Natural killer cell (primary cell): ENCODE measurements at regions not wholly inside any gene's neighbourhood (a gene's known extent, or its start where the extent isn't known, plus 50 kb on each side); places are given as distances from the start of the nearest gene placed in this dataset.

ENCODE experiments used
- ATAC-seq, 3 donors: fragments of 150-1000 bp in 2 of 3; fragments of 200-7000 bp in 1 of 3; cut with Tn5 transposase; 1 replicate in 1 of 3; 2 replicates in 2 of 3; pipeline ENCODE4 v1.10.0; 2021; ENCODE audit warnings: mild to moderate bottlenecking in 2 of 3, moderate library complexity in 2 of 3
- DNase-seq, 2 donors: peaks; one replicate each; pipeline versions ENCODE4 v3.0.0 to v3.0.0-alpha.2; 2013 to 2021; ENCODE audit warnings: mixed read lengths in 1 of 2
- H3K27ac ChIP-seq: one replicate; pipeline ENCODE4 v1.5.1; 2013; ENCODE audit warnings: mild to moderate bottlenecking, low read length
- H3K27me3 ChIP-seq: one replicate; pipeline ENCODE4 v1.6.1; 2013; ENCODE audit warnings: low read length; ENCODE audit not compliant: control insufficient read depth, insufficient read depth
- H3K36me3 ChIP-seq: one replicate; pipeline ENCODE4 v1.6.1; 2013; ENCODE audit warnings: low read length; ENCODE audit not compliant: control insufficient read depth, insufficient read depth
- H3K4me1 ChIP-seq: one replicate; pipeline ENCODE4 v1.6.1; 2013; ENCODE audit warnings: low read length; ENCODE audit not compliant: control insufficient read depth, insufficient read depth
- H3K4me3 ChIP-seq: one replicate; pipeline ENCODE4 v1.5.1; 2013; ENCODE audit warnings: low read length
- H3K9me3 ChIP-seq: one replicate; pipeline ENCODE4 v1.6.1; 2013; ENCODE audit warnings: low read length; ENCODE audit not compliant: control insufficient read depth, insufficient read depth
- H3K27ac Mint-ChIP-seq, 2 donors: one replicate each; pipeline ENCODE4 v1.8.0; 2022; ENCODE audit warnings: mild to moderate bottlenecking in 2 of 2, mixed read lengths in 2 of 2, moderate library complexity in 1 of 2
- H3K27me3 Mint-ChIP-seq, 2 donors: one replicate each; pipeline ENCODE4 v1.8.0; 2022; ENCODE audit warnings: low read depth in 2 of 2, mixed read lengths in 2 of 2
- H3K36me3 Mint-ChIP-seq: one replicate; pipeline ENCODE4 v1.8.0; 2022; ENCODE audit warnings: mixed read lengths
- H3K4me1 Mint-ChIP-seq, 2 donors: one replicate each; pipeline ENCODE4 v1.8.0; 2022; ENCODE audit warnings: mixed read lengths in 2 of 2
- H3K4me3 Mint-ChIP-seq: one replicate; pipeline ENCODE4 v1.8.0; 2022; ENCODE audit warnings: mild to moderate bottlenecking, moderate library complexity, mixed read lengths
- H3K9me3 Mint-ChIP-seq, 2 donors: one replicate each; pipeline ENCODE4 v1.8.0; 2022; ENCODE audit warnings: mixed read lengths in 2 of 2
- WGBS: methylation state at CpG from one replicate; pipeline ENCODE4 v1.1.7; 2013; ENCODE audit warnings: missing lambda C conversion rate; ENCODE audit not compliant: insufficient coverage; 5-methylcytosine and 5-hydroxymethylcytosine counted together
- intact Hi-C: fragments of 100-400 bp; cut with micrococcal nuclease; formaldehyde crosslinking; loops from one replicate; pipeline ENCODE4 v1.14.2; 2022
- TF ChIP-seq, protein P1 (sequence below): fragments of 200-600 bp; IDR thresholded peaks from one replicate; pipeline ENCODE4 v1.8.0; 2022; ENCODE audit warnings: antibody characterized with exemption

DNA sequence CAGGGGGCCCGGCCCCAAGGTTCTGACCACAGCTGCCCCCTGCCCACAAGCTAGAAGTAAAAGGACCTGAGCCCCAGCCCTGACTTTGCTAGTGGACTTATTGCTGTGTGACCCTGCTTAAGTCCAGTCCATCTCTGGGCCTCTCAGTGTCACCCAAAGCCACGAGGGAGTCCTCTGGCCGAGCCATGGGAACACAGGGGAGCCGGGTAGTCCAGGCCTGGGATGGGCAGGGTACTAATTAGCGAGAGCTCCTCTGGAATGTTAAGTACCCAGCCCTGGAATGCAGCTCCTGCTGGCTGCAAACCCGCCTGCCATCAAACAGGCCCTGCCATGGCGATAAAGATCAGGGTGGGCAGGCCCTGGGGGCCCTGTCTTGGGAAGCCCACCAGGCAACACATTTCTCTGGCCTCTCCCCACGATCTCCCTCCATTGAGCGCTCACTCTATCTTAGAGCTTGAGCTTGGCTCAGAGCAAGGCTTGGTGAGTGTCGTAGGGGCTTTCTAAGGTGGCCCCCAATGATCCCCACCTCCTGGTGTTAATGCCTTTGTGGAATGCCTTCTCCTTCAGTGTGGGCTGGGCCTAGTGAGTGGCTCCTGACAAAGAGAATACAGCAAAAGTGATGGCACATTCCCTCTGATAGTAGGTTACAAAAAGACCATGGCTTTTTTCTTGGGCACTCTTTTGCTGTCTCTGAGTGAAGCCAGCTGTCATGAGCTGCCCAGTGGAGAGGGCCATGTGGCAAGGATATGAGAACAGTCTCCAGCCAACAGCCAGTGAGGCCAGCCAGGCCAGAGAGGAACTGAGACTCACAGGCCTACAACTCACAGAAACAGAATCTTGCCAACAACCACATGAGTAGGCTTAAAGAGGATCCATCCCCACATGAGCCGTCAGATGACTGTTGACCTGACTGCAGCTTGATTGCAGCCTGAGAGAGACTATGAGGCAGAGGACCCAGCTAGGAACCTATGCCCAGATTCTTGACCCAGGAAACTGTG is 133.1 kb downstream of the SMAD6 start:
- ATAC-seq: no peak
- TF ChIP-seq, protein P1, sequence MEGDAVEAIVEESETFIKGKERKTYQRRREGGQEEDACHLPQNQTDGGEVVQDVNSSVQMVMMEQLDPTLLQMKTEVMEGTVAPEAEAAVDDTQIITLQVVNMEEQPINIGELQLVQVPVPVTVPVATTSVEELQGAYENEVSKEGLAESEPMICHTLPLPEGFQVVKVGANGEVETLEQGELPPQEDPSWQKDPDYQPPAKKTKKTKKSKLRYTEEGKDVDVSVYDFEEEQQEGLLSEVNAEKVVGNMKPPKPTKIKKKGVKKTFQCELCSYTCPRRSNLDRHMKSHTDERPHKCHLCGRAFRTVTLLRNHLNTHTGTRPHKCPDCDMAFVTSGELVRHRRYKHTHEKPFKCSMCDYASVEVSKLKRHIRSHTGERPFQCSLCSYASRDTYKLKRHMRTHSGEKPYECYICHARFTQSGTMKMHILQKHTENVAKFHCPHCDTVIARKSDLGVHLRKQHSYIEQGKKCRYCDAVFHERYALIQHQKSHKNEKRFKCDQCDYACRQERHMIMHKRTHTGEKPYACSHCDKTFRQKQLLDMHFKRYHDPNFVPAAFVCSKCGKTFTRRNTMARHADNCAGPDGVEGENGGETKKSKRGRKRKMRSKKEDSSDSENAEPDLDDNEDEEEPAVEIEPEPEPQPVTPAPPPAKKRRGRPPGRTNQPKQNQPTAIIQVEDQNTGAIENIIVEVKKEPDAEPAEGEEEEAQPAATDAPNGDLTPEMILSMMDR: no peak
- Mint-ChIP-seq H3K4me1 (no peaks in the 10 kb centered on the region), H3K9me3 (no peaks in the 10 kb centered on the region), H3K27ac (no peak overlapping the region), H3K36me3 (no peaks in the 10 kb centered on the region), H3K27me3 (peaks cover 0 to 10% of the 10 kb centered on the region in 2 donors), H3K4me3 (no peak overlapping the region)
- Histone ChIP-seq H3K4me3 (no peak overlapping the region), H3K27me3 (no peaks in the 10 kb centered on the region), H3K27ac (no peak overlapping the region), H3K36me3 (no peaks in the 10 kb centered on the region), H3K4me1 (peaks cover 10% of the 10 kb centered on the region), H3K9me3 (no peaks in the 10 kb centered on the region)
- 86% methylated on average over 11 of the region's 11 CpGs for WGBS
- DNase-seq: no peak
- intact Hi-C loops: no loop called here

DNA sequence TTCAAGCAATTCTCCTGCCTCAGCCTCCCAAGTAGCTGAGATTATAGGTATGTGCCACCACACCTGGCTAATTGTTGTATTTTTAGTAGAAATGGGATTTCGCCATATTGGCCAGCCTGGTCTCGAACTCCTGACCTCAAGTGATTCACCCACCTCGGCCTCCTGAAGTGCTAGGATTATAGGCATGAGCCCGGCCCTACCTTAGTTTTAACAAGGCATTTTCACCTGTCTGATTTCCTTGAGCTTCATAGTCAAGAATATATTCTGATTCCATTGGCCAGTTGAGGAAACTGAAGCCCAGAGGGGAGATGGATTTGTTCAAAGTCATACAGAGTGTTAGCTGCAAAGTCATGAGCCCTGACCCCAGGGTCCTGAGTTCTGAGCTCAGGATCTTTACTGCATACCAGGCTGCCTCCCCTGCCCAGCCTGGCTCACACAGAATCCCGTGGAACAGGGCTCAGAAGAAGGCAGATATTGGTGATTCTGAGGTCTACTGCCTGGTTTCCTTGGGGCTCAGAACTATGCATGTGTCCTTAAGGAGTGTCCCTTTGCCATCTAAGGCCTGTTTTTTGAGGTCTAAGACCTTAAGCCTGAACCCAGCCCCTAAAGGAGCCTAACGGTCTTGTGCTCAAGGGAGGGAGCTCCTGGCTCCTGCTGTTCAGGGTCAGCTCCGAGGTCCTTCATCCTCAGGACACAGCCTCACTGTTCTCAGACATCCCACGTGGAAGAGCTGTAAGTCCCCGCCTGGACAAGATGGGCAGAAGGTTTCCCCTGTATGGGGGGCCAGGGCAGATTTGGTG is 134.4 kb downstream of the SMAD6 start:
- Histone ChIP-seq H3K4me3 (no peak overlapping the region), H3K27ac (no peak overlapping the region), H3K36me3 (no peaks in the 10 kb centered on the region), H3K4me1 (peaks cover 10% of the 10 kb centered on the region), H3K9me3 (no peaks in the 10 kb centered on the region), H3K27me3 (no peaks in the 10 kb centered on the region)
- H3K27me3 Mint-ChIP-seq: peaks cover 5 to 12% of the 10 kb centered on the region in 2 donors
- H3K4me3 Mint-ChIP-seq: no peak overlapping the region
- H3K27ac Mint-ChIP-seq: no peak overlapping the region
- intact Hi-C loops: no loop called here
- DNase-seq (no peak), ATAC-seq (no peak)
- WGBS: 94% methylated on average over 9 of the region's 9 CpGs
- H3K36me3 Mint-ChIP-seq: no peaks in the 10 kb centered on the region
- H3K9me3 Mint-ChIP-seq: no peaks in the 10 kb centered on the region
- TF ChIP-seq, protein P1: no peak
- H3K4me1 Mint-ChIP-seq: no peaks in the 10 kb centered on the region

DNA sequence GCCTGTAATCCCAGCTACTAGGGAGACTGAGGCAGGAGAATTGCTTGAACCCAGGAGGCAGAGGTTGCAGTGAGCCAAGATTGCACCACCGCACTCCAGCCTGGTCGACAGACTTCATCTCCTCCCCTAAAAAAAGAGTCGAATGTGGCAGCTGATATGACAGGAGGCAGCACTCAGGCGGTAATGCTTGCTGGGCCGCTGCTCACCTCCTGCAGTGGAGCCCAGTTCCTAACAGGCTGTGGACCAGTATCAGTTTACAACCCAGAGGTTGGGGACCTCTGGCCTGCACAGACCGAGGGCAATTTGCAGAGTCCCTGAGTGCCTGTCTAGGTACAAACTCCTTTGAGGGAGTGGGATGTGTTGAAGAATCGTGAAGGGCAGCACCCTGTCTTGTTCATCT is 136.2 kb downstream of the SMAD6 start:
- Histone ChIP-seq H3K4me3 (no peak overlapping the region), H3K27ac (no peak overlapping the region), H3K9me3 (no peaks in the 10 kb centered on the region), H3K27me3 (peaks cover 10% of the 10 kb centered on the region), H3K36me3 (no peaks in the 10 kb centered on the region), H3K4me1 (peaks cover 16% of the 10 kb centered on the region)
- 91% methylated on average over 6 of the region's 7 CpGs for WGBS
- Mint-ChIP-seq H3K9me3 (no peaks in the 10 kb centered on the region), H3K27me3 (peaks cover 17 to 24% of the 10 kb centered on the region in 2 donors), H3K36me3 (no peaks in the 10 kb centered on the region), H3K4me3 (no peak overlapping the region), H3K4me1 (peaks cover 0 to 11% of the 10 kb centered on the region in 2 donors), H3K27ac (no peak overlapping the region)
- intact Hi-C loops: no loop called here
- ATAC-seq (no peak), DNase-seq (no peak)
- TF ChIP-seq, protein P1: no peak
